GM12878 (cell line): ENCODE measurements at regions not wholly inside any gene's neighbourhood (a gene's known extent, or its start where the extent isn't known, plus 50 kb on each side); places are given as distances from the start of the nearest gene placed in this dataset.

Experiments used
- ATAC-seq: fragments of 200-7000 bp; cut with Tn5 transposase; 3 replicates; pipeline ENCODE4 v1.9.1; 2020; ENCODE audit warnings: mild to moderate bottlenecking, moderate library complexity
- BruUV-seq: library from RNA; stranded (reverse); fragments of 400-500 nt; replicated peaks from 2 replicates; lab custom pipeline; 2021; lab: Mats Ljungman, UMichigan
- CTCF ChIA-PET: fragments of 300-600 bp; sonication (Branson Sonifier 250); formaldehyde crosslinking; extraction: SDS; loops from one replicate; lab custom pipeline; 2021; ENCODE audit warnings: inconsistent platforms; lab: Yijun Ruan, JAX
- POLR2A ChIA-PET: fragments of 350-600 bp; formaldehyde crosslinking; extraction: SDS; loops from one replicate; lab custom pipeline; 2021; ENCODE audit warnings: inconsistent platforms; lab: Charles Lee
- RAD21 ChIA-PET: fragments of 300-600 bp; sonication (Branson Sonifier 250); formaldehyde crosslinking; loops from one replicate; lab custom pipeline; 2023; ENCODE audit warnings: antibody characterized with exemption; ENCODE audit not compliant: unreplicated experiment; lab: Charles Lee
- SMC1A ChIA-PET: fragments of 300-600 bp; sonication (Branson Sonifier 250); formaldehyde crosslinking; loops from one replicate; lab custom pipeline; 2023; ENCODE audit not compliant: unreplicated experiment, uncharacterized antibody; lab: Charles Lee
- DNase-seq: peaks from one replicate; pipeline ENCODE4 v3.0.0-alpha.2; 2011; ENCODE audit warnings: low read depth, low spot score
- FAIRE-seq: peaks from 3 replicates; lab custom pipeline; 2011; peaks lifted over from hg19 to GRCh38; lab: Jason Lieb, UNC
- H2AFZ ChIP-seq: 2 replicates; pipeline ENCODE4 v1.6.0; 2011; ENCODE audit warnings: low read depth, low read length, control low read depth; ENCODE audit not compliant: control insufficient read depth
- H3K27ac ChIP-seq: 2 replicates; pipeline ENCODE4 v1.5.1; 2011; ENCODE audit warnings: control low read depth; ENCODE audit not compliant: control insufficient read depth, insufficient read depth
- H3K27me3 ChIP-seq, 2 experiments: replicated peaks in 1 of 2; 2 replicates each; pipeline versions ENCODE4 v1.6.0 to v1.6.1; 2011; ENCODE audit warnings: low read length in 1 of 2; ENCODE audit not compliant: control insufficient read depth in 2 of 2, insufficient read depth in 2 of 2
- H3K36me3 ChIP-seq, 2 experiments: 2 replicates each; pipeline ENCODE4 v1.5.1; 2011; ENCODE audit warnings: low read length in 1 of 2; ENCODE audit not compliant: control insufficient read depth in 2 of 2, insufficient read depth in 2 of 2
- H3K4me1 ChIP-seq: 2 replicates; pipeline ENCODE4 v1.6.1; 2011; ENCODE audit warnings: mild to moderate bottlenecking, low read length, moderate library complexity, mixed read lengths; ENCODE audit not compliant: control insufficient read depth, insufficient read depth
- H3K4me2 ChIP-seq: 2 replicates; pipeline ENCODE4 v1.6.0; 2011; ENCODE audit warnings: control low read depth; ENCODE audit not compliant: control insufficient read depth, insufficient read depth
- H3K4me3 ChIP-seq: fragments of 200-600 bp; sonication (generic); 2 replicates; pipeline ENCODE4 v1.5.1; 2016
- H3K79me2 ChIP-seq: 2 replicates; pipeline ENCODE4 v1.6.0; 2011; ENCODE audit warnings: low read length; ENCODE audit not compliant: control insufficient read depth, insufficient read depth
- H3K9ac ChIP-seq: 2 replicates; pipeline ENCODE4 v1.8.0; 2011; ENCODE audit warnings: low read length, control low read depth, mixed read lengths; ENCODE audit not compliant: control insufficient read depth, insufficient read depth
- H3K9me3 ChIP-seq: replicated peaks from 3 replicates; pipeline ENCODE4 v1.5.1; 2011; ENCODE audit warnings: mild to moderate bottlenecking, low read length; ENCODE audit not compliant: control insufficient read depth, insufficient read depth
- H4K20me1 ChIP-seq: 2 replicates; pipeline ENCODE4 v1.6.0; 2011; ENCODE audit not compliant: control insufficient read depth, insufficient read depth
- BRCA1 ChIP-seq: IDR thresholded peaks from 2 replicates; pipeline ENCODE4 v1.6.1; 2011; ENCODE audit warnings: low read depth, low read length, improper control_type of control experiment
- CHD4 ChIP-seq: fragments of 200-600 bp; sonication (generic); IDR thresholded peaks from 2 replicates; pipeline ENCODE4 v1.6.1; 2016; ENCODE audit warnings: mild to moderate bottlenecking
- ETV6 ChIP-seq, 2 experiments: fragments of 450-650 bp in 1 of 2; IDR thresholded peaks in 1 of 2; conservative IDR thresholded peaks in 1 of 2; 2 replicates each; pipeline ENCODE4 v1.6.1; 2014; ENCODE audit warnings: antibody characterized with exemption in 1 of 2, borderline replicate concordance in 1 of 2, low read depth in 1 of 2, mild to moderate bottlenecking in 1 of 2, moderate library complexity in 1 of 2
- FOXK2 ChIP-seq: fragments of 450-650 bp; IDR thresholded peaks from 2 replicates; pipeline ENCODE4 v1.6.1; 2017; ENCODE audit warnings: mild to moderate bottlenecking, moderate library complexity
- IRF4 ChIP-seq: IDR thresholded peaks from 2 replicates; pipeline ENCODE4 v1.6.1; 2011; ENCODE audit warnings: low read depth, low read length
- MEF2B ChIP-seq: fragments of 450-650 bp; IDR thresholded peaks from 2 replicates; pipeline ENCODE4 v1.6.1; 2018; ENCODE audit warnings: mild to moderate bottlenecking, moderate library complexity; ENCODE audit not compliant: partially characterized antibody, poor library complexity, severe bottlenecking
- POLR2AphosphoS2 ChIP-seq: IDR thresholded peaks from 2 replicates; pipeline ENCODE4 v1.6.1; 2011; ENCODE audit warnings: low read depth, mild to moderate bottlenecking, low read length, improper control_type of control experiment, moderate library complexity
- SPI1 ChIP-seq: IDR thresholded peaks from 2 replicates; pipeline ENCODE4 v1.6.1; 2011; ENCODE audit warnings: low read depth, mild to moderate bottlenecking, low read length, moderate library complexity, borderline replicate concordance; ENCODE audit not compliant: insufficient read depth
- YY1 ChIP-seq: IDR thresholded peaks from 2 replicates; pipeline ENCODE4 v1.6.1; 2011; ENCODE audit warnings: low read depth, mild to moderate bottlenecking, low read length
- ZNF274 ChIP-seq: IDR thresholded peaks from one replicate; pipeline ENCODE4 v1.8.0; 2011; ENCODE audit not compliant: insufficient read length, insufficient read depth
- WGBS: methylation state at CpG from one replicate; pipeline ENCODE4 v1.1.6; 2016; ENCODE audit warnings: low lambda C conversion rate; ENCODE audit not compliant: insufficient replicate concordance, insufficient coverage; ENCODE audit errors: missing lambda C conversion rate; 5-methylcytosine and 5-hydroxymethylcytosine counted together
- in situ Hi-C: fragments of 300-500 bp; cut with MboI; formaldehyde crosslinking; loops from 9 replicates; pipeline ENCODE4 v1.14.3; 2018; ENCODE audit warnings: mixed read lengths
- intact Hi-C: fragments of 100-400 bp; cut with micrococcal nuclease; formaldehyde crosslinking; loops from one replicate; pipeline ENCODE4 v1.14.2; 2022; ENCODE audit not compliant: unreplicated experiment
- TF ChIP-seq, protein P1 (sequence below): fragments of 450-650 bp; IDR thresholded peaks from 2 replicates; pipeline ENCODE4 v1.6.1; 2016; ENCODE audit warnings: mild to moderate bottlenecking, moderate library complexity, borderline replicate concordance
- TF ChIP-seq, protein P2 (sequence below): IDR thresholded peaks from 2 replicates; pipeline ENCODE4 v1.6.1; 2011; ENCODE audit warnings: borderline replicate concordance, low read depth, mild to moderate bottlenecking, moderate library complexity, mixed read lengths, low read length; ENCODE audit not compliant: insufficient read depth; ENCODE audit errors: extremely low read length
- TF ChIP-seq, protein P3 (sequence below): IDR thresholded peaks from 2 replicates; pipeline ENCODE4 v1.6.1; 2012; ENCODE audit warnings: improper control_type of control experiment, low read depth, low read length; ENCODE audit not compliant: insufficient replicate concordance

DNA sequence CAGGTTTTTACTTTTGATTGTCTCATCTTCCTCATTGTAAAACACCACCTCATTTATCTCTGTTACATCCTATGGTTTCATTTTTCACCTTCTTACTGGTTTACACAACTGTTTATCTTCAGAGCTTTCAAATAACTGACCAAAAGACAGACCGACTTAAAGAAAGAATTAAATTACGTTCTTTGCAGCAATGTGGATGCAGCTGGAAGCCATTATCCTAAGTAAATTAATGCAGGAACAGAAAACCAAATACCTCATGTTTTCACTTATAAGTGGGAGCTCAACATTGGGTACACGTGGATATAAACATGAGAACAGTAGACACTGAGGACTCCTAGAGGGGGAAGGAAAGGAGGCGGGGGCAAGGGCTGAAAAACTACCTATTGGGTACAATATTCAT is 729.0 kb upstream of the USP15 start (continued):
- TF ChIP-seq, protein P1, sequence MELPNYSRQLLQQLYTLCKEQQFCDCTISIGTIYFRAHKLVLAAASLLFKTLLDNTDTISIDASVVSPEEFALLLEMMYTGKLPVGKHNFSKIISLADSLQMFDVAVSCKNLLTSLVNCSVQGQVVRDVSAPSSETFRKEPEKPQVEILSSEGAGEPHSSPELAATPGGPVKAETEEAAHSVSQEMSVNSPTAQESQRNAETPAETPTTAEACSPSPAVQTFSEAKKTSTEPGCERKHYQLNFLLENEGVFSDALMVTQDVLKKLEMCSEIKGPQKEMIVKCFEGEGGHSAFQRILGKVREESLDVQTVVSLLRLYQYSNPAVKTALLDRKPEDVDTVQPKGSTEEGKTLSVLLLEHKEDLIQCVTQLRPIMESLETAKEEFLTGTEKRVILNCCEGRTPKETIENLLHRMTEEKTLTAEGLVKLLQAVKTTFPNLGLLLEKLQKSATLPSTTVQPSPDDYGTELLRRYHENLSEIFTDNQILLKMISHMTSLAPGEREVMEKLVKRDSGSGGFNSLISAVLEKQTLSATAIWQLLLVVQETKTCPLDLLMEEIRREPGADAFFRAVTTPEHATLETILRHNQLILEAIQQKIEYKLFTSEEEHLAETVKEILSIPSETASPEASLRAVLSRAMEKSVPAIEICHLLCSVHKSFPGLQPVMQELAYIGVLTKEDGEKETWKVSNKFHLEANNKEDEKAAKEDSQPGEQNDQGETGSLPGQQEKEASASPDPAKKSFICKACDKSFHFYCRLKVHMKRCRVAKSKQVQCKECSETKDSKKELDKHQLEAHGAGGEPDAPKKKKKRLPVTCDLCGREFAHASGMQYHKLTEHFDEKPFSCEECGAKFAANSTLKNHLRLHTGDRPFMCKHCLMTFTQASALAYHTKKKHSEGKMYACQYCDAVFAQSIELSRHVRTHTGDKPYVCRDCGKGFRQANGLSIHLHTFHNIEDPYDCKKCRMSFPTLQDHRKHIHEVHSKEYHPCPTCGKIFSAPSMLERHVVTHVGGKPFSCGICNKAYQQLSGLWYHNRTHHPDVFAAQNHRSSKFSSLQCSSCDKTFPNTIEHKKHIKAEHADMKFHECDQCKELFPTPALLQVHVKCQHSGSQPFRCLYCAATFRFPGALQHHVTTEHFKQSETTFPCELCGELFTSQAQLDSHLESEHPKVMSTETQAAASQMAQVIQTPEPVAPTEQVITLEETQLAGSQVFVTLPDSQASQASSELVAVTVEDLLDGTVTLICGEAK, result no peak
- no peak for TF ChIP-seq ETV6 (conservative IDR thresholded peaks at IDR 0.05 in 1 of 2, IDR thresholded peaks at IDR 0.05 in 1 of 2; ENCODE audit: borderline replicate concordance in 1 of 2, low read depth in 1 of 2)
- no peak for TF ChIP-seq CHD4
- no peak for TF ChIP-seq BRCA1
- TF ChIP-seq MEF2B, result no peak
- TF ChIP-seq ZNF274, result no peak
- no peak for TF ChIP-seq FOXK2
- TF ChIP-seq IRF4, result no peak

DNA sequence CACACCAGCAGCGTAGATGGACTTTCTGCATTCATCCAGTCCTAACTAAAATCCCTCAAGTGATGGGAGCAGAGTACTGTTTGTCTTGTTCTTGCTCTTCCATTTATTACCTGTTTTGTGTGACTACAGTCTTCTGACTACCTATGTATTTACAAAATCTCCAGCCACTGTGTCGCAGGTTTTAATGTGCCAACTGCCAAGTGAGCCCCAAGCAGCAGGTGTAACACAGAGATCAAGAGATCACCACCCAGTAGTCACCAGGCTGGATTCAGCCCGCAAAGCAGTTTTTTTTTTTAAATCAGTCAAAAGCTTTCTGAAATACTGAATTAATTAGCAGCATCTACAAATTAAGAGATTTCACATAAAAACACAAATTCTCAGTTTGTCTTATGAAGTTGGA is 724.1 kb upstream of the USP15 start:
- CTCF ChIA-PET, result interaction anchor here (1.0 kb wide), 1 partner anchor 20 kb away, joined by 3 read pairs; no protein-coding TSS in a partner anchor
- no peak for TF ChIP-seq POLR2AphosphoS2
- TF ChIP-seq, protein P2, sequence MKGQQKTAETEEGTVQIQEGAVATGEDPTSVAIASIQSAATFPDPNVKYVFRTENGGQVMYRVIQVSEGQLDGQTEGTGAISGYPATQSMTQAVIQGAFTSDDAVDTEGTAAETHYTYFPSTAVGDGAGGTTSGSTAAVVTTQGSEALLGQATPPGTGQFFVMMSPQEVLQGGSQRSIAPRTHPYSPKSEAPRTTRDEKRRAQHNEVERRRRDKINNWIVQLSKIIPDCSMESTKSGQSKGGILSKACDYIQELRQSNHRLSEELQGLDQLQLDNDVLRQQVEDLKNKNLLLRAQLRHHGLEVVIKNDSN, result no peak
- TF ChIP-seq YY1, result no peak
- no peak for TF ChIP-seq SPI1
- TF ChIP-seq, protein P3, sequence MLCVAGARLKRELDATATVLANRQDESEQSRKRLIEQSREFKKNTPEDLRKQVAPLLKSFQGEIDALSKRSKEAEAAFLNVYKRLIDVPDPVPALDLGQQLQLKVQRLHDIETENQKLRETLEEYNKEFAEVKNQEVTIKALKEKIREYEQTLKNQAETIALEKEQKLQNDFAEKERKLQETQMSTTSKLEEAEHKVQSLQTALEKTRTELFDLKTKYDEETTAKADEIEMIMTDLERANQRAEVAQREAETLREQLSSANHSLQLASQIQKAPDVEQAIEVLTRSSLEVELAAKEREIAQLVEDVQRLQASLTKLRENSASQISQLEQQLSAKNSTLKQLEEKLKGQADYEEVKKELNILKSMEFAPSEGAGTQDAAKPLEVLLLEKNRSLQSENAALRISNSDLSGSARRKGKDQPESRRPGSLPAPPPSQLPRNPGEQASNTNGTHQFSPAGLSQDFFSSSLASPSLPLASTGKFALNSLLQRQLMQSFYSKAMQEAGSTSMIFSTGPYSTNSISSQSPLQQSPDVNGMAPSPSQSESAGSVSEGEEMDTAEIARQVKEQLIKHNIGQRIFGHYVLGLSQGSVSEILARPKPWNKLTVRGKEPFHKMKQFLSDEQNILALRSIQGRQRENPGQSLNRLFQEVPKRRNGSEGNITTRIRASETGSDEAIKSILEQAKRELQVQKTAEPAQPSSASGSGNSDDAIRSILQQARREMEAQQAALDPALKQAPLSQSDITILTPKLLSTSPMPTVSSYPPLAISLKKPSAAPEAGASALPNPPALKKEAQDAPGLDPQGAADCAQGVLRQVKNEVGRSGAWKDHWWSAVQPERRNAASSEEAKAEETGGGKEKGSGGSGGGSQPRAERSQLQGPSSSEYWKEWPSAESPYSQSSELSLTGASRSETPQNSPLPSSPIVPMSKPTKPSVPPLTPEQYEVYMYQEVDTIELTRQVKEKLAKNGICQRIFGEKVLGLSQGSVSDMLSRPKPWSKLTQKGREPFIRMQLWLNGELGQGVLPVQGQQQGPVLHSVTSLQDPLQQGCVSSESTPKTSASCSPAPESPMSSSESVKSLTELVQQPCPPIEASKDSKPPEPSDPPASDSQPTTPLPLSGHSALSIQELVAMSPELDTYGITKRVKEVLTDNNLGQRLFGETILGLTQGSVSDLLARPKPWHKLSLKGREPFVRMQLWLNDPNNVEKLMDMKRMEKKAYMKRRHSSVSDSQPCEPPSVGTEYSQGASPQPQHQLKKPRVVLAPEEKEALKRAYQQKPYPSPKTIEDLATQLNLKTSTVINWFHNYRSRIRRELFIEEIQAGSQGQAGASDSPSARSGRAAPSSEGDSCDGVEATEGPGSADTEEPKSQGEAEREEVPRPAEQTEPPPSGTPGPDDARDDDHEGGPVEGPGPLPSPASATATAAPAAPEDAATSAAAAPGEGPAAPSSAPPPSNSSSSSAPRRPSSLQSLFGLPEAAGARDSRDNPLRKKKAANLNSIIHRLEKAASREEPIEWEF, result no peak
- no peak for TF ChIP-seq MEF2B

More for the DNA sequence above, 724.1 kb upstream of the USP15 start:
- FAIRE-seq (no peak), DNase-seq (no peak), ATAC-seq (no peak)
- WGBS, result 37% methylated on average over 3 of the region's 3 CpGs
- H3K27ac ChIP-seq, result no peak overlapping the region
- no peaks in the 10 kb centered on the region for H3K9me3 ChIP-seq
- no peak overlapping the region for H2AFZ ChIP-seq
- H3K4me3 ChIP-seq, result no peak overlapping the region
- no peak overlapping the region for H3K9ac ChIP-seq
- H3K4me1 ChIP-seq, result no peaks in the 10 kb centered on the region
- BruUV-seq, result no TSS peak
- H4K20me1 ChIP-seq, result no peaks in the 10 kb centered on the region
- RAD21 ChIA-PET, result no interaction called here
- in situ Hi-C loops (no loop called here), intact Hi-C loops (no loop called here)
- POLR2A ChIA-PET, result no interaction called here
- H3K27me3 ChIP-seq, result no peaks in the 10 kb centered on the region
- SMC1A ChIA-PET, result interaction anchor here (0.7 to 1.5 kb wide), 2 partner anchors 13 to 263 kb away, joined by 3 to 5 read pairs; no protein-coding TSS in a partner anchor
- H3K36me3 ChIP-seq, result no peaks in the 10 kb centered on the region
- H3K4me2 ChIP-seq, result no peak overlapping the region
- no peaks in the 10 kb centered on the region for H3K79me2 ChIP-seq
